ENCODE measurements at regions not wholly inside any gene's neighbourhood (a gene's known extent, or its start where the extent isn't known, plus 50 kb on each side); places are given as distances from the start of the nearest gene placed in this dataset.
A peak's percentile ranks its signal among the peaks of the same experiment; 100 is the strongest.

- BruUV-seq (replicated peaks), result no TSS peak
- Histone ChIP-seq H3K27ac (ENCODE audit: extremely low read depth, low read depth, low read length) (no peak overlapping the region), H3K4me2 (ENCODE audit: insufficient read depth, low read length) (no peak overlapping the region), H3K79me2 (ENCODE audit: control insufficient read depth, insufficient read depth, low read length) (no peaks in the 10 kb centered on the region), H3K9me3 (replicated peaks; ENCODE audit: control insufficient read depth, insufficient read depth, low read depth, low read length) (peaks cover 2% of the 10 kb centered on the region; the same call in 1 of the 2 replicates), H3K4me3 (no peak overlapping the region), H4K20me1 (replicated peaks; ENCODE audit: control insufficient read depth, insufficient read depth, low read length) (no peaks in the 10 kb centered on the region), H3K27me3 (ENCODE audit: control insufficient read depth in 2 of 2, insufficient read depth in 2 of 2, low read length in 2 of 2) (no peaks in the 10 kb centered on the region), H3K9ac (ENCODE audit: insufficient read depth in 1 of 2, low read depth in 2 of 2, low read length in 2 of 2) (no peak overlapping the region), H2AFZ (ENCODE audit: low read depth, low read length) (no peak overlapping the region), H3K4me1 (replicated peaks in 1 of 2; ENCODE audit: control insufficient read depth in 2 of 2, insufficient read depth in 2 of 2, low read length in 2 of 2) (no peaks in the 10 kb centered on the region), H3K36me3 (ENCODE audit: control insufficient read depth, insufficient read depth, low read length) (no peaks in the 10 kb centered on the region), H3K9me1 (ENCODE audit: control insufficient read depth, insufficient read depth, low read length) (no peaks in the 10 kb centered on the region)
- ChIA-PET POLR2A (no interaction called here), CTCF (ENCODE audit: low intra/inter-chr PET ratio) (no interaction called here)
- in situ Hi-C loops (cut with MboI) (no loop called here), intact Hi-C loops (cut with micrococcal nuclease) (no loop called here)
- DNase-seq (ENCODE audit: extremely low read depth in 1 of 4, low spot score in 3 of 4), result no peak
- no peak for FAIRE-seq
- WGBS (ENCODE audit: insufficient coverage, low coverage, missing lambda C conversion rate), result 3% methylated on average over 4 of the region's 4 CpGs
- TF ChIP-seq RBFOX2 (IDR thresholded peaks at IDR 0.05; ENCODE audit: low read depth, low read length), result no peak
- 0 out of 4 replicates have a peak, but pooled peaks of 1 of the 2 experiments have one; percentile 52 for TF ChIP-seq ZNF639 (CRISPR knock-in tag; conservative IDR thresholded peaks at IDR 0.05 in 1 of 2, IDR thresholded peaks at IDR 0.05 in 1 of 2)
- peak; percentile 16; the same call in 1 of the 2 replicates for TF ChIP-seq STAG1 (CRISPR knock-in tag; IDR thresholded peaks at IDR 0.05; ENCODE audit: borderline replicate concordance)
- 0 out of 2 replicates have a peak, but pooled peaks have one; percentile 8 for TF ChIP-seq USF2 (CRISPR knock-in tag; IDR thresholded peaks at IDR 0.05)
- TF ChIP-seq RNF2 (IDR thresholded peaks at IDR 0.05), result no peak
- no peak; the same call in 2 of the 3 replicates for ATAC-seq
Observed at GRCh38 chr13:90713441-90714133, 633.9 kb upstream of the MIR17HG start.

Measured in K562 (cell line).